ENCODE measurements at regions not wholly inside any gene's neighbourhood (a gene's known extent, or its start where the extent isn't known, plus 50 kb on each side); places are given as distances from the start of the nearest gene placed in this dataset.

DNA sequence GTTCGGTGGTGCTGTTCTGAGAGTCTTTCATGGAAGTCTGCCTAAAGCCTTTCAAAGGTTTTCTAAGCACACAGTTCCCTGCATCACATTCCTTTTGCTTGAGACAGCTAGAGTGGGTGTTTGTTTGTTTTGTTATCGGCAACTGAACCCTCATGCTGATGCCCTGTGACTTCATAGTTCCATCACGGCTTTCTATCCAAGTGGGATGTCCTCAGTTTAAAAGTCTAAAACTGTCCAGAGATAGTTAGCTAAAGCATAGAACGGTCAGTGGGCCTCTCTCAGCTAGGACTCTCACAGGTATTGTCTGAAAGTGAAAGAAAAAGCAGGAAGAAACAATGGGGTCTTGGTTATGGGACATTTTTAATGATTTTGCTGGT lies 337.3 kb downstream of the OSR1 start:
- DNase-seq (no peak), ATAC-seq (peak; percentile 71 to 96 (median 84))
- intact Hi-C loops (cut with DNase I) = no loop called here
- H3K36me3 ChIP-seq = no peaks in the 10 kb centered on the region
- TF ChIP-seq POLR2A (IDR thresholded peaks at IDR 0.05) (no peak), CTCF (IDR thresholded peaks at IDR 0.05) (no peak)
- H3K4me1 ChIP-seq = peaks cover 0 to 11% (median 2%) of the 10 kb centered on the region in 12 donors
- peak overlapping the region in 3 of 12 donors; percentile 4 to 29 (median 18) for H3K27ac ChIP-seq
- peaks cover 0 to under 1% (median 0%) of the 10 kb centered on the region in 12 donors for H3K9me3 ChIP-seq
- no peak overlapping the region for H3K4me3 ChIP-seq
- no peaks in the 10 kb centered on the region for H3K27me3 ChIP-seq
- WGBS, 4 donors = 54 to 67% (median 54%) methylated on average over 4 of the region's 4 CpGs

- H3K9me3 ChIP-seq = peaks cover 0 to 7% (median 0%) of the 10 kb centered on the region in 12 donors
- DNase-seq (no peak), ATAC-seq (no peak)
- TF ChIP-seq POLR2A (IDR thresholded peaks at IDR 0.05) (no peak), CTCF (IDR thresholded peaks at IDR 0.05) (no peak)
- H3K27me3 ChIP-seq = no peaks in the 10 kb centered on the region
- 87 to 94% (median 91%) methylated on average over 10 to 11 of the region's 11 CpGs for WGBS, 4 donors
- H3K27ac ChIP-seq = no peak overlapping the region
- no peaks in the 10 kb centered on the region for H3K36me3 ChIP-seq
- intact Hi-C loops (cut with DNase I) = no loop called here
- no peak overlapping the region for H3K4me3 ChIP-seq
- H3K4me1 ChIP-seq = peaks cover 0 to 11% (median 2%) of the 10 kb centered on the region in 12 donors
Measured at GRCh38 chr2:19020144-19021099, 338.0 kb downstream of the OSR1 start.

GRCh38 chr2:19009510-19009909 lies 348.9 kb downstream of the OSR1 start:
- TF ChIP-seq POLR2A (IDR thresholded peaks at IDR 0.05) = no peak
- no peak for TF ChIP-seq CTCF (IDR thresholded peaks at IDR 0.05)
- intact Hi-C loops (cut with DNase I) = no loop called here
- Histone ChIP-seq H3K27ac (no peak overlapping the region), H3K9me3 (peaks cover 0 to 1% (median 0%) of the 10 kb centered on the region in 12 donors), H3K27me3 (no peaks in the 10 kb centered on the region), H3K36me3 (no peaks in the 10 kb centered on the region), H3K4me3 (no peak overlapping the region), H3K4me1 (no peaks in the 10 kb centered on the region)
- DNase-seq (no peak), ATAC-seq (no peak)
- WGBS, 4 donors = 66 to 82% (median 79%) methylated on average over 3 of the region's 3 CpGs

- intact Hi-C loops (cut with DNase I) = no loop called here
- TF ChIP-seq POLR2A (IDR thresholded peaks at IDR 0.05) (no peak), CTCF (IDR thresholded peaks at IDR 0.05) (no peak)
Measured at GRCh38 chr2:19003554-19003953, 354.9 kb downstream of the OSR1 start.

More at GRCh38 chr2:19003554-19003953, 354.9 kb downstream of the OSR1 start:
- DNase-seq (no peak), ATAC-seq (no peak)
- Histone ChIP-seq H3K27me3 (no peaks in the 10 kb centered on the region), H3K36me3 (no peaks in the 10 kb centered on the region), H3K4me1 (no peaks in the 10 kb centered on the region), H3K4me3 (no peak overlapping the region), H3K9me3 (no peaks in the 10 kb centered on the region), H3K27ac (no peak overlapping the region)

Measured in heart left ventricle (tissue), 16 donors.